RPMI8226 (cell line): ENCODE measurements at regions not wholly inside any gene's neighbourhood (a gene's known extent, or its start where the extent isn't known, plus 50 kb on each side); places are given as distances from the start of the nearest gene placed in this dataset.
"Not testable (repeated sequence)": the region's sequence is repeated elsewhere in the genome, so short reads cannot be mapped to it uniquely, and the experiment has no call there.

Experiments used
- DNase-seq: peaks from one replicate; pipeline ENCODE4 v3.0.0-alpha.2; 2015

DNA sequence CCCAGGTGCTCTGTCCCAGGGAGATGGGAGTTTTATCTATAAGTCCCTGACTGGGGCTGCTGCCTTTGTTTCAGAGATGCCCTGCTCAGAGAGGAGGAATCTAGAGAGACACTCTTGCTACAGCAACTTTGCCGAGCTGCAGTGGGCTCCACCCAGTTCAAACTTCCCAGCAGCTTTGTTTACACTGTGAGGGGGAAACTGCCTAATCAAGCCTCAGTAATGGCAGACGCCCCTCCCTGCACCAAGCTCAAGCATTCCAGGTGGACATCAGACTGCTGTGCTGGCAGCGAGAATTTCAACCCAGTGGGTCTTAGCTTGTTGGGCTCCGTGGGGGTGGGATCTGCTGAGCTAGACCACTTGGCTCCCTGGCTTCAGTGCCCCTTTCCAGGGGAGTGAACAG is 50.2 kb upstream of the RASA1 start:
- not testable (repeated sequence) for DNase-seq
